ENCODE measurements at regions not wholly inside any gene's neighbourhood (a gene's known extent, or its start where the extent isn't known, plus 50 kb on each side); places are given as distances from the start of the nearest gene placed in this dataset.

DNA sequence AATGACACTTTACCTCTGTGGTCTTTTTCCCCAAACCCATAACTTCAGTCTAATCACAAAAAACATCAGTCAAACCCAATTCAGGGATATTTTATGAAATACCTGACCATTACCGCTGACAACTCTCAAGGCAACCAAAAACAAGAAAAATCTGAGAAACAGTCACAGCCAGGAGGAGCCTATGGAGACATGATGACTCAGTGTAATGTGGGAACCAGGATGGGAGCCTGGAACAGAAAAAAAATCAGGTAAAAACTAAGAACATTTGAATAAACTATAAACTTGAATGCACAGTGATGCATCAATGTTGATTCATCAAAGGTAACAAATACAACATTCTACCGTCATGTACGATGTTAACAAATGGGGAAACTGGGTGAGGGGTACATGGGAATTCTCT is 84.1 kb upstream of the TSHZ2 start:
- TF ChIP-seq, protein P1, sequence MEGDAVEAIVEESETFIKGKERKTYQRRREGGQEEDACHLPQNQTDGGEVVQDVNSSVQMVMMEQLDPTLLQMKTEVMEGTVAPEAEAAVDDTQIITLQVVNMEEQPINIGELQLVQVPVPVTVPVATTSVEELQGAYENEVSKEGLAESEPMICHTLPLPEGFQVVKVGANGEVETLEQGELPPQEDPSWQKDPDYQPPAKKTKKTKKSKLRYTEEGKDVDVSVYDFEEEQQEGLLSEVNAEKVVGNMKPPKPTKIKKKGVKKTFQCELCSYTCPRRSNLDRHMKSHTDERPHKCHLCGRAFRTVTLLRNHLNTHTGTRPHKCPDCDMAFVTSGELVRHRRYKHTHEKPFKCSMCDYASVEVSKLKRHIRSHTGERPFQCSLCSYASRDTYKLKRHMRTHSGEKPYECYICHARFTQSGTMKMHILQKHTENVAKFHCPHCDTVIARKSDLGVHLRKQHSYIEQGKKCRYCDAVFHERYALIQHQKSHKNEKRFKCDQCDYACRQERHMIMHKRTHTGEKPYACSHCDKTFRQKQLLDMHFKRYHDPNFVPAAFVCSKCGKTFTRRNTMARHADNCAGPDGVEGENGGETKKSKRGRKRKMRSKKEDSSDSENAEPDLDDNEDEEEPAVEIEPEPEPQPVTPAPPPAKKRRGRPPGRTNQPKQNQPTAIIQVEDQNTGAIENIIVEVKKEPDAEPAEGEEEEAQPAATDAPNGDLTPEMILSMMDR (IDR thresholded peaks at IDR 0.05): no peak
- no peak for TF ChIP-seq POLR2A (IDR thresholded peaks at IDR 0.05)

All from Peyer's patch (tissue), 4 donors.